ENCODE measurements at regions not wholly inside any gene's neighbourhood (a gene's known extent, or its start where the extent isn't known, plus 50 kb on each side); places are given as distances from the start of the nearest gene placed in this dataset.
"Not testable (repeated sequence)": the region's sequence is repeated elsewhere in the genome, so short reads cannot be mapped to it uniquely, and the experiment has no call there.

GRCh38 chr4:147096667-147097604 lies 151.3 kb upstream of the TTC29 start:
- H3K4me1 Mint-ChIP-seq: no peaks in the 10 kb centered on the region
- H3K4me3 Mint-ChIP-seq: no peak overlapping the region
- no peaks in the 10 kb centered on the region for H3K9me3 Mint-ChIP-seq
- H3K36me3 Mint-ChIP-seq: no peaks in the 10 kb centered on the region
- DNase-seq (no peak), ATAC-seq (ENCODE audit: low read depth) (no peak)
- peaks cover 5% of the 10 kb centered on the region for H3K27me3 Mint-ChIP-seq
- POLR2A ChIA-PET: interaction anchor here (1.5 kb wide), 1 partner anchor 78 kb away, joined by 5 read pairs; no protein-coding TSS in a partner anchor
- H3K27ac Mint-ChIP-seq: no peak overlapping the region

GRCh38 chr4:147101678-147102077 lies 156.0 kb upstream of the TTC29 start:
- POLR2A ChIA-PET: no interaction called here
- H3K36me3 Mint-ChIP-seq: no peaks in the 10 kb centered on the region
- no peaks in the 10 kb centered on the region for H3K4me1 Mint-ChIP-seq
- DNase-seq (no peak), ATAC-seq (ENCODE audit: low read depth) (no peak)
- peaks cover 6% of the 10 kb centered on the region for H3K27me3 Mint-ChIP-seq
- H3K27ac Mint-ChIP-seq: no peak overlapping the region
- no peak overlapping the region for H3K4me3 Mint-ChIP-seq
- H3K9me3 Mint-ChIP-seq: no peaks in the 10 kb centered on the region

GRCh38 chr4:147102596-147102995 lies 156.9 kb upstream of the TTC29 start:
- Mint-ChIP-seq H3K36me3 (no peaks in the 10 kb centered on the region), H3K27me3 (peaks cover 4% of the 10 kb centered on the region), H3K4me1 (no peaks in the 10 kb centered on the region), H3K27ac (no peak overlapping the region), H3K9me3 (no peaks in the 10 kb centered on the region), H3K4me3 (no peak overlapping the region)
- POLR2A ChIA-PET: no interaction called here
- no peak for DNase-seq
- ATAC-seq (ENCODE audit: low read depth): no peak

GRCh38 chr4:147103403-147103946 lies 157.8 kb upstream of the TTC29 start:
- no peaks in the 10 kb centered on the region for H3K36me3 Mint-ChIP-seq
- ATAC-seq (ENCODE audit: low read depth) (no peak), DNase-seq (no peak)
- H3K9me3 Mint-ChIP-seq: no peaks in the 10 kb centered on the region
- no peak overlapping the region for H3K27ac Mint-ChIP-seq
- peaks cover 4% of the 10 kb centered on the region for H3K27me3 Mint-ChIP-seq
- no peaks in the 10 kb centered on the region for H3K4me1 Mint-ChIP-seq
- H3K4me3 Mint-ChIP-seq: no peak overlapping the region
- POLR2A ChIA-PET: no interaction called here

- peaks cover 4% of the 10 kb centered on the region for H3K27me3 Mint-ChIP-seq
- no peak overlapping the region for H3K27ac Mint-ChIP-seq
- DNase-seq (no peak), ATAC-seq (ENCODE audit: low read depth) (no peak)
- no peak overlapping the region for H3K4me3 Mint-ChIP-seq
- H3K4me1 Mint-ChIP-seq: no peaks in the 10 kb centered on the region
- H3K9me3 Mint-ChIP-seq: no peaks in the 10 kb centered on the region
- POLR2A ChIA-PET: no interaction called here
- H3K36me3 Mint-ChIP-seq: no peaks in the 10 kb centered on the region
These were observed 159.1 kb upstream of the TTC29 start for GRCh38 chr4:147104768-147105167.

GRCh38 chr4:147108409-147108808 lies 162.7 kb upstream of the TTC29 start:
- DNase-seq (no peak), ATAC-seq (ENCODE audit: low read depth) (no peak)
- Mint-ChIP-seq H3K4me3 (no peak overlapping the region), H3K36me3 (no peaks in the 10 kb centered on the region), H3K27me3 (no peaks in the 10 kb centered on the region), H3K4me1 (no peaks in the 10 kb centered on the region), H3K9me3 (no peaks in the 10 kb centered on the region), H3K27ac (no peak overlapping the region)
- POLR2A ChIA-PET: no interaction called here

- no peak for DNase-seq
- Mint-ChIP-seq H3K27me3 (no peaks in the 10 kb centered on the region), H3K36me3 (no peaks in the 10 kb centered on the region), H3K4me1 (no peaks in the 10 kb centered on the region), H3K27ac (no peak overlapping the region), H3K4me3 (no peak overlapping the region), H3K9me3 (peaks cover 4% of the 10 kb centered on the region)
- ATAC-seq (ENCODE audit: low read depth): no peak
- POLR2A ChIA-PET: no interaction called here
These were observed 164.1 kb upstream of the TTC29 start for GRCh38 chr4:147109800-147110199.

- POLR2A ChIA-PET: no interaction called here
These were observed 165.1 kb upstream of the TTC29 start for GRCh38 chr4:147110473-147111367.

GRCh38 chr4:147112196-147112595 lies 166.5 kb upstream of the TTC29 start:
- H3K27me3 Mint-ChIP-seq; DNase-seq; H3K9me3 Mint-ChIP-seq; H3K4me3 Mint-ChIP-seq; H3K36me3 Mint-ChIP-seq; H3K27ac Mint-ChIP-seq; ATAC-seq (ENCODE audit: low read depth); POLR2A ChIA-PET; H3K4me1 Mint-ChIP-seq: not testable (repeated sequence)

More at GRCh38 chr4:147110473-147111367, 165.1 kb upstream of the TTC29 start:
- H3K27ac Mint-ChIP-seq: no peak overlapping the region
- H3K9me3 Mint-ChIP-seq: peaks cover 6% of the 10 kb centered on the region
- DNase-seq (no peak), ATAC-seq (ENCODE audit: low read depth) (no peak)
- H3K4me3 Mint-ChIP-seq: no peak overlapping the region
- no peaks in the 10 kb centered on the region for H3K36me3 Mint-ChIP-seq
- H3K27me3 Mint-ChIP-seq: no peaks in the 10 kb centered on the region
- no peaks in the 10 kb centered on the region for H3K4me1 Mint-ChIP-seq

GRCh38 chr4:147117431-147117830 lies 171.8 kb upstream of the TTC29 start:
- H3K4me3 Mint-ChIP-seq: no peak overlapping the region
- H3K36me3 Mint-ChIP-seq: no peaks in the 10 kb centered on the region
- H3K27me3 Mint-ChIP-seq: no peaks in the 10 kb centered on the region
- peaks cover 6% of the 10 kb centered on the region for H3K9me3 Mint-ChIP-seq
- H3K4me1 Mint-ChIP-seq: no peaks in the 10 kb centered on the region
- no peak for ATAC-seq (ENCODE audit: low read depth)
- POLR2A ChIA-PET: no interaction called here
- H3K27ac Mint-ChIP-seq: no peak overlapping the region
- no peak for DNase-seq

- POLR2A ChIA-PET: no interaction called here
- Mint-ChIP-seq H3K4me1 (no peaks in the 10 kb centered on the region), H3K36me3 (no peaks in the 10 kb centered on the region), H3K4me3 (no peak overlapping the region), H3K9me3 (peaks cover 6% of the 10 kb centered on the region), H3K27me3 (no peaks in the 10 kb centered on the region), H3K27ac (no peak overlapping the region)
- no peak for DNase-seq
- no peak for ATAC-seq (ENCODE audit: low read depth)
These were observed 172.9 kb upstream of the TTC29 start for GRCh38 chr4:147118528-147118927.

- Mint-ChIP-seq H3K4me3 (no peak overlapping the region), H3K27me3 (peaks cover 6% of the 10 kb centered on the region), H3K36me3 (no peaks in the 10 kb centered on the region), H3K27ac (no peak overlapping the region), H3K4me1 (no peaks in the 10 kb centered on the region), H3K9me3 (no peaks in the 10 kb centered on the region)
- DNase-seq (no peak), ATAC-seq (ENCODE audit: low read depth) (no peak)
- POLR2A ChIA-PET: no interaction called here
These were observed 177.0 kb upstream of the TTC29 start for GRCh38 chr4:147122685-147123084.

GRCh38 chr4:147123146-147123545 lies 177.5 kb upstream of the TTC29 start:
- peaks cover 6% of the 10 kb centered on the region for H3K27me3 Mint-ChIP-seq
- DNase-seq (no peak), ATAC-seq (ENCODE audit: low read depth) (no peak)
- H3K4me3 Mint-ChIP-seq: no peak overlapping the region
- H3K9me3 Mint-ChIP-seq: no peaks in the 10 kb centered on the region
- no peak overlapping the region for H3K27ac Mint-ChIP-seq
- POLR2A ChIA-PET: no interaction called here
- H3K36me3 Mint-ChIP-seq: no peaks in the 10 kb centered on the region
- H3K4me1 Mint-ChIP-seq: no peaks in the 10 kb centered on the region

All from activated naive CD8-positive, alpha-beta T cell treated with anti-CD3 and anti-CD28 coated beads, Interleukin-2, amount 10 ng/mL, durations not matched to agents 7 days and 5 days (primary cell).